ENCODE measurements at regions not wholly inside any gene's neighbourhood (a gene's known extent, or its start where the extent isn't known, plus 50 kb on each side); places are given as distances from the start of the nearest gene placed in this dataset.
A peak's percentile ranks its signal among the peaks of the same experiment; 100 is the strongest.

GRCh38 chr11:23997356-23997755 lies 499.5 kb upstream of the LUZP2 start:
- H3K9me3 ChIP-seq = no peaks in the 10 kb centered on the region
- DNase-seq (no peak), ATAC-seq (peak; percentile 32)
- H3K4me3 ChIP-seq = no peak overlapping the region
- TF ChIP-seq, protein P1, sequence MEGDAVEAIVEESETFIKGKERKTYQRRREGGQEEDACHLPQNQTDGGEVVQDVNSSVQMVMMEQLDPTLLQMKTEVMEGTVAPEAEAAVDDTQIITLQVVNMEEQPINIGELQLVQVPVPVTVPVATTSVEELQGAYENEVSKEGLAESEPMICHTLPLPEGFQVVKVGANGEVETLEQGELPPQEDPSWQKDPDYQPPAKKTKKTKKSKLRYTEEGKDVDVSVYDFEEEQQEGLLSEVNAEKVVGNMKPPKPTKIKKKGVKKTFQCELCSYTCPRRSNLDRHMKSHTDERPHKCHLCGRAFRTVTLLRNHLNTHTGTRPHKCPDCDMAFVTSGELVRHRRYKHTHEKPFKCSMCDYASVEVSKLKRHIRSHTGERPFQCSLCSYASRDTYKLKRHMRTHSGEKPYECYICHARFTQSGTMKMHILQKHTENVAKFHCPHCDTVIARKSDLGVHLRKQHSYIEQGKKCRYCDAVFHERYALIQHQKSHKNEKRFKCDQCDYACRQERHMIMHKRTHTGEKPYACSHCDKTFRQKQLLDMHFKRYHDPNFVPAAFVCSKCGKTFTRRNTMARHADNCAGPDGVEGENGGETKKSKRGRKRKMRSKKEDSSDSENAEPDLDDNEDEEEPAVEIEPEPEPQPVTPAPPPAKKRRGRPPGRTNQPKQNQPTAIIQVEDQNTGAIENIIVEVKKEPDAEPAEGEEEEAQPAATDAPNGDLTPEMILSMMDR (IDR thresholded peaks at IDR 0.05) = no peak
- H3K36me3 ChIP-seq (ENCODE audit: low read depth) = no peaks in the 10 kb centered on the region
- intact Hi-C loops (cut with DNase I, micrococcal nuclease) = no loop called here
- H3K4me1 ChIP-seq (ENCODE audit: low read depth) = no peaks in the 10 kb centered on the region

DNA sequence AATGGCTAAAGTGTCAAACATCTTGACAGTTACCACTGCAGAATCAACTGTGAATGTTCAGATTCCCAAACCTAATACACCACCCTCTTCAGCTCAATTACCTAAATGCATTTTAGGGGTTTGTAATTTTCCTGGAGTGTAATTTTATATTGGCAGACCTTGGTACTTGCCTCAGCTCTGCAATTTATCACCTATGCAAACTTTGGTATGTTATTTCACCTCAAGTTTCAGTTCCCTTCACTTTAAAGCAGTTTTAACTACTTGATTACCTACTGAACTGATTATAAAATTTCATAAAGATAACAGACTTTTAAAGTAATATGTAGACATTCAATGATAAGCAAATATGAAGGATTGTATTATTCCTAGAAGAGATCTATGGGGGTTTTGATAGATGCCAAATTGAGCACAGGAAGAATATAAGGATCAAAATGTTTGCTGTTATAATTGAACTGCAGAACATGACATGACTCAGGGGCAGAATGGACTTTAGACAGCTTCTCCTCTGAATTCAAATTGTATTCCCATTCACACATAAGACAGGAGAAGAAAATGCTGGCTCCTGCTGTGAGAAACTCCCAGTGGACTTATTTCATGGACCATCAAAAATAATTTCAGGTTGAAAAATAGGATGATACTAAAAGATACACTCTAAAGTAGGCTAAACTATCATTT lies 491.5 kb upstream of the LUZP2 start:
- intact Hi-C loops (cut with DNase I, micrococcal nuclease) = no loop called here
- TF ChIP-seq, protein P1 (IDR thresholded peaks at IDR 0.05) = no peak

DNA sequence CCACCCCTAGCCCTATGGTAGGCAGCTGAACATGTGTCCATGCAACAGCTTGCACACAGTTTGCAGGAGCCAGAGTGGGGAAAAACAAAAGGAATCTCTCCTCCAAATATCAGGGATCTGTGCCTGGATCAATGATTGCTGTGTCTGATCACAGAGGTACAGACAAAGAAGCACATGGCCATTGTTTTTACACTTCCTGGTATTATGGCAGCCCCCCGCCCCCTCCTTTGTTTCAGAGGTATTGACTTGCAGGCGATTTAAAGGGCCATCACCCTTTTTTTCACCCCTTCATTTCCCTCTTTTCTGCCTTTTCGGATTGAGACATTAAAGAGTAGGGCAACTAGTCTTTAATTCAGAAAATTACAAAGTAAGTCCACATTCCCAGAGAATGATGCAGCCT lies 453.0 kb upstream of the LUZP2 start:
- DNase-seq = no peak
- TF ChIP-seq, protein P1 (IDR thresholded peaks at IDR 0.05) = no peak
- Histone ChIP-seq H3K9me3 (peaks cover 8% of the 10 kb centered on the region), H3K36me3 (ENCODE audit: low read depth) (no peaks in the 10 kb centered on the region), H3K4me1 (ENCODE audit: low read depth) (no peaks in the 10 kb centered on the region), H3K4me3 (no peak overlapping the region)
- ATAC-seq = no peak
- intact Hi-C loops (cut with DNase I, micrococcal nuclease) = no loop called here

More for the DNA sequence above, 491.5 kb upstream of the LUZP2 start:
- no peak overlapping the region for H3K4me3 ChIP-seq
- no peaks in the 10 kb centered on the region for H3K9me3 ChIP-seq
- ATAC-seq = peak; percentile 74
- H3K4me1 ChIP-seq (ENCODE audit: low read depth) = peaks cover 6% of the 10 kb centered on the region
- H3K36me3 ChIP-seq (ENCODE audit: low read depth) = no peaks in the 10 kb centered on the region
- peak in 1 of 3 donors; percentile 26 for DNase-seq

DNA sequence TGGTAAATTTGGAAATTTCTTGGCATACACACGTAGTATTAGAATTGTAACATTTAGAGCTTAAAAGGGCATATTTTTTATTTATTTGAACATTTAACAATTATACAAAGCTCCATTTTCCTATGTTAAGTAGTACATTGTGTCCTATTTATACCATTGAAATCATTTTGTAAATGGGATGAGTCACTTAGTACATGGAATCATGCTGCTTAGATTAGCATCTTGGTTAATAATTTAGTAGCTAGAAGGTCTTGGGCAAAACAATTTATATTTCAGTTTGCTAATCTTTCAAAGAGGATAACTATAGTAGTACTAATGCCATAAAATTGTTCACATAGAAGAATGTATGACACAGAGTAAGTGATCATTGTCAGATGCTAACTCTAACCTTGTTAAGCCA lies 450.1 kb upstream of the LUZP2 start:
- TF ChIP-seq, protein P1 (IDR thresholded peaks at IDR 0.05) = no peak
- Histone ChIP-seq H3K9me3 (peaks cover 8% of the 10 kb centered on the region), H3K4me3 (no peak overlapping the region), H3K36me3 (ENCODE audit: low read depth) (no peaks in the 10 kb centered on the region), H3K4me1 (ENCODE audit: low read depth) (no peaks in the 10 kb centered on the region)
- no peak for DNase-seq
- intact Hi-C loops (cut with DNase I, micrococcal nuclease) = no loop called here
- ATAC-seq = no peak

DNA sequence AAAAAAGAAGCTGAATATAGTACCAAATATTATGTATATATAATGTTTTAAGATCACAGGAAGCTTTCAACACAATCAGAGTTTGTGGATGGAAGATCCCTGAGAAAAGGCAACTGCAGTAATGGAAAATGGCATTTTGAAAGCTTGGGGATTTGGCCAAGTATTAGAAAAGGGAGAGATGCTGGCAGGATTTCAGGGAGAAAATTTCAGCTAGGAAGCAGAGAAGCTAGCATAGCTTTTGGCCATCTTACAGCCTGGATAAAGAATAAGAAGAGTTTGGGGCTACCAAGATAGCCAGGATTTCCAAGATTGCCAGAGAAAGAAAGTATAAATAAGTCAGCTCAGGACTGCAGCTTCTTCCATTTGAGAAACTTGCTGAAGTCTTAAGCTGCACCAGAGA lies 440.8 kb upstream of the LUZP2 start:
- TF ChIP-seq, protein P1 (IDR thresholded peaks at IDR 0.05) = no peak

GRCh38 chr11:24060125-24060524 lies 436.7 kb upstream of the LUZP2 start:
- Histone ChIP-seq H3K36me3 (ENCODE audit: low read depth) (no peaks in the 10 kb centered on the region), H3K9me3 (no peaks in the 10 kb centered on the region), H3K4me3 (no peak overlapping the region), H3K4me1 (ENCODE audit: low read depth) (no peaks in the 10 kb centered on the region)
- DNase-seq (no peak), ATAC-seq (no peak)
- TF ChIP-seq, protein P1 (IDR thresholded peaks at IDR 0.05) = no peak
- intact Hi-C loops (cut with DNase I, micrococcal nuclease) = no loop called here

More for the DNA sequence above, 440.8 kb upstream of the LUZP2 start:
- Histone ChIP-seq H3K4me3 (no peak overlapping the region), H3K36me3 (ENCODE audit: low read depth) (no peaks in the 10 kb centered on the region), H3K9me3 (no peaks in the 10 kb centered on the region), H3K4me1 (ENCODE audit: low read depth) (no peaks in the 10 kb centered on the region)
- intact Hi-C loops (cut with DNase I, micrococcal nuclease) = no loop called here
- DNase-seq (no peak), ATAC-seq (no peak)
